ENCODE measurements at regions not wholly inside any gene's neighbourhood (a gene's known extent, or its start where the extent isn't known, plus 50 kb on each side); places are given as distances from the start of the nearest gene placed in this dataset.

DNA sequence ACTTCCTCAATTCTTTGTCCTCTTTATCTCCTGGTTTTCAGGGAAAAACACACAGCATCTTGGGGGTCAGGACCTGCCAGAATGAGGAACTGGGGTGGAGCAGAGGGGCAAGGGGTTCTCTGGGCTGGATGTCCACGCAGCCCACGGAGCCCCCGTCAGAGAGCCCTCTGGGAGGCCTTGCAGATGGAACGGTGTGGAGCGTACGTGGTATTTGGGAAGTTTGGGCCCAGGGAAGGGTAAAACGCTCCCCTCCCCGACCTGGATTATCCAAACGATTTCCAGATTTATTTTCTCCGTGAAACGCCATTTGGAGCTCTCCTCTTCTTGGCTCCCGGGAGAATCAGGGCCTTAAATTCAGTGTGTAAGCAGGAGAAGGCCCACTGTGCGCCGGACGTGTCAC, 51.7 kb upstream of the ZNF536 start:
- no peak for DNase-seq (ENCODE audit: extremely low read depth, low read depth)
- TF ChIP-seq, protein P1, sequence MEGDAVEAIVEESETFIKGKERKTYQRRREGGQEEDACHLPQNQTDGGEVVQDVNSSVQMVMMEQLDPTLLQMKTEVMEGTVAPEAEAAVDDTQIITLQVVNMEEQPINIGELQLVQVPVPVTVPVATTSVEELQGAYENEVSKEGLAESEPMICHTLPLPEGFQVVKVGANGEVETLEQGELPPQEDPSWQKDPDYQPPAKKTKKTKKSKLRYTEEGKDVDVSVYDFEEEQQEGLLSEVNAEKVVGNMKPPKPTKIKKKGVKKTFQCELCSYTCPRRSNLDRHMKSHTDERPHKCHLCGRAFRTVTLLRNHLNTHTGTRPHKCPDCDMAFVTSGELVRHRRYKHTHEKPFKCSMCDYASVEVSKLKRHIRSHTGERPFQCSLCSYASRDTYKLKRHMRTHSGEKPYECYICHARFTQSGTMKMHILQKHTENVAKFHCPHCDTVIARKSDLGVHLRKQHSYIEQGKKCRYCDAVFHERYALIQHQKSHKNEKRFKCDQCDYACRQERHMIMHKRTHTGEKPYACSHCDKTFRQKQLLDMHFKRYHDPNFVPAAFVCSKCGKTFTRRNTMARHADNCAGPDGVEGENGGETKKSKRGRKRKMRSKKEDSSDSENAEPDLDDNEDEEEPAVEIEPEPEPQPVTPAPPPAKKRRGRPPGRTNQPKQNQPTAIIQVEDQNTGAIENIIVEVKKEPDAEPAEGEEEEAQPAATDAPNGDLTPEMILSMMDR (IDR thresholded peaks at IDR 0.05; ENCODE audit: low read depth, low read length) = no peak

DNA sequence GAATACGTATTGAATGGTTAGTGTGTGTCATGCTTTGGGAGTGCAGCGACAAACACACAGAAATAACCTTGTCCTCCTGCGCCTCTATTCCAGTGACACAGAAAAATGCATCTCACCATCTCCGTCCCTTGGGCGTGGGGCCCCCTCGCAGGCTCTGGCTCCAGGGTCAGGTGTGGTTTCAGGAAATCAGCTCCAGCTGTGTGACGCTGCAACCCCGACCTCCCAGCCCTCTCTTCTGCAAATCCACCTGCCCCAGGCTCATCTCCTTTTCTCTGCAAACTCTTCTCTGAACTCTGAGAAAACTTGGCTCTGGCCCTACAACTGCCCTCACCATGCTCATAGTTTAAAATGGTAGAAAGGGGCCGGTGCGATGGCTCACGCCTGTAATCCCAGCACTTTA, 51.3 kb upstream of the ZNF536 start:
- no peak for DNase-seq (ENCODE audit: extremely low read depth, low read depth)
- TF ChIP-seq, protein P1 (IDR thresholded peaks at IDR 0.05; ENCODE audit: low read depth, low read length) = no peak

Data from AG09319 (cell line).